ENCODE measurements at regions not wholly inside any gene's neighbourhood (a gene's known extent, or its start where the extent isn't known, plus 50 kb on each side); places are given as distances from the start of the nearest gene placed in this dataset.

GRCh38 chr6:167717867-167718266, 108.8 kb upstream of the AFDN start:
- TF ChIP-seq CTCF (conservative IDR thresholded peaks at IDR 0.05): no peak
- no peak for TF ChIP-seq EZH2 (IDR thresholded peaks at IDR 0.05; ENCODE audit: low read depth)
- intact Hi-C loops (cut with micrococcal nuclease; ENCODE audit: unreplicated experiment): no loop called here
- no peaks in the 10 kb centered on the region for H3K79me2 ChIP-seq (ENCODE audit: low read depth)
- no peaks in the 10 kb centered on the region for H3K9me3 ChIP-seq (ENCODE audit: insufficient read depth, low read depth)
- H3K36me3 ChIP-seq (ENCODE audit: low read depth): no peaks in the 10 kb centered on the region
- CTCF ChIA-PET: no interaction called here
- no peak overlapping the region for H2AFZ ChIP-seq
- H3K27ac ChIP-seq: no peak overlapping the region
- BruUV-seq (replicated peaks): no TSS peak
- no peaks in the 10 kb centered on the region for H3F3A ChIP-seq (ENCODE audit: insufficient read depth, low read depth)
- no peaks in the 10 kb centered on the region for H3K9me2 ChIP-seq (ENCODE audit: insufficient read depth)
- peaks cover 98% of the 10 kb centered on the region for H3K27me3 ChIP-seq (ENCODE audit: insufficient read depth, low read depth)
- no peaks in the 10 kb centered on the region for H4K20me1 ChIP-seq (ENCODE audit: insufficient read depth)
- DNase-seq: no peak
- no peak overlapping the region for H3K4me3 ChIP-seq
- POLR2A ChIA-PET (ENCODE audit: unreplicated experiment): no interaction called here
- no peaks in the 10 kb centered on the region for H3K4me1 ChIP-seq (replicated peaks; ENCODE audit: insufficient read depth)
- no peak overlapping the region for H3K4me2 ChIP-seq

GRCh38 chr6:167719920-167720319, 106.8 kb upstream of the AFDN start:
- Histone ChIP-seq H3K27ac (no peak overlapping the region), H3K4me1 (replicated peaks; ENCODE audit: insufficient read depth) (no peaks in the 10 kb centered on the region), H3K9me3 (ENCODE audit: insufficient read depth, low read depth) (no peaks in the 10 kb centered on the region), H3K36me3 (ENCODE audit: low read depth) (no peaks in the 10 kb centered on the region), H3K27me3 (ENCODE audit: insufficient read depth, low read depth) (peaks cover 97% of the 10 kb centered on the region), H3F3A (ENCODE audit: insufficient read depth, low read depth) (no peaks in the 10 kb centered on the region), H3K4me2 (no peak overlapping the region), H3K4me3 (no peak overlapping the region), H3K79me2 (ENCODE audit: low read depth) (no peaks in the 10 kb centered on the region), H4K20me1 (ENCODE audit: insufficient read depth) (no peaks in the 10 kb centered on the region), H3K9me2 (ENCODE audit: insufficient read depth) (no peaks in the 10 kb centered on the region), H2AFZ (no peak overlapping the region)
- ChIA-PET POLR2A (ENCODE audit: unreplicated experiment) (no interaction called here), CTCF (no interaction called here)
- TF ChIP-seq CTCF (conservative IDR thresholded peaks at IDR 0.05): no peak
- TF ChIP-seq EZH2 (IDR thresholded peaks at IDR 0.05; ENCODE audit: low read depth): no peak
- intact Hi-C loops (cut with micrococcal nuclease; ENCODE audit: unreplicated experiment): no loop called here
- no peak for DNase-seq
- no TSS peak for BruUV-seq (replicated peaks)

GRCh38 chr6:167720456-167721285, 106.0 kb upstream of the AFDN start:
- Histone ChIP-seq H4K20me1 (ENCODE audit: insufficient read depth) (no peaks in the 10 kb centered on the region), H3K36me3 (ENCODE audit: low read depth) (no peaks in the 10 kb centered on the region), H3F3A (ENCODE audit: insufficient read depth, low read depth) (no peaks in the 10 kb centered on the region), H3K27ac (no peak overlapping the region), H3K9me3 (ENCODE audit: insufficient read depth, low read depth) (no peaks in the 10 kb centered on the region), H3K27me3 (ENCODE audit: insufficient read depth, low read depth) (peaks cover 97% of the 10 kb centered on the region), H3K4me3 (no peak overlapping the region), H2AFZ (no peak overlapping the region), H3K9me2 (ENCODE audit: insufficient read depth) (no peaks in the 10 kb centered on the region), H3K79me2 (ENCODE audit: low read depth) (no peaks in the 10 kb centered on the region), H3K4me1 (replicated peaks; ENCODE audit: insufficient read depth) (no peaks in the 10 kb centered on the region), H3K4me2 (no peak overlapping the region)
- BruUV-seq (replicated peaks): no TSS peak
- intact Hi-C loops (cut with micrococcal nuclease; ENCODE audit: unreplicated experiment): no loop called here
- TF ChIP-seq CTCF (conservative IDR thresholded peaks at IDR 0.05): no peak
- TF ChIP-seq EZH2 (IDR thresholded peaks at IDR 0.05; ENCODE audit: low read depth): no peak
- DNase-seq: no peak
- POLR2A ChIA-PET (ENCODE audit: unreplicated experiment): no interaction called here
- CTCF ChIA-PET: no interaction called here
